GM23248 (cell line): ENCODE measurements at regions not wholly inside any gene's neighbourhood (a gene's known extent, or its start where the extent isn't known, plus 50 kb on each side); places are given as distances from the start of the nearest gene placed in this dataset.

Experiments used
- EZH2 ChIP-seq: fragments of 200-600 bp; sonication (generic); IDR thresholded peaks from 2 replicates; pipeline ENCODE4 v1.6.1; 2018; ENCODE audit warnings: antibody characterized with exemption, mild to moderate bottlenecking; ENCODE audit not compliant: insufficient read depth, poor library complexity, severe bottlenecking
- EZH2phosphoT487 ChIP-seq: fragments of 200-600 bp; sonication (generic); IDR thresholded peaks from 2 replicates; pipeline ENCODE4 v1.6.1; 2018; ENCODE audit warnings: antibody characterized with exemption, moderate library complexity, mild to moderate bottlenecking, low read depth; ENCODE audit not compliant: insufficient read depth

DNA sequence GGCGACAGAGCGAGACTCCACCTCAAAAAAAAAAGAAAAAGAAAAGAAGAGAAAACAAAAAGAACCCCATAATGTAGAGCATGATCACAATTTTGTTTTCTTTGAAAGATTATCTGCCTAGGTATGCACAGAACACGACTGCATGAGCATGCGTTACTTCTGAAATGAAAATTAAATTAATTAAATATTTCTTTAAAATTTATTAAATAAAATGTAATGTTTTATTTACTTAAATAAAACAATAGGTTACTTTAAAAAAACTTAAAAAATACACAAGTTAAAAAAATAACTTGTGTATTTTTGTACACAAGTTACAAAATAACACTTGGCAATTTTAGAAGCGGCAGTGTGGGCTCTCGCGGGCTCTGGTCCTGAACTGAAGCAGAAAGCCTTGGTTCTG lies 107.8 kb downstream of the TFAP2A start:
- no peak for TF ChIP-seq EZH2
- TF ChIP-seq EZH2phosphoT487: no peak
